ENCODE measurements at regions not wholly inside any gene's neighbourhood (a gene's known extent, or its start where the extent isn't known, plus 50 kb on each side); places are given as distances from the start of the nearest gene placed in this dataset.

- no peak for TF ChIP-seq NFIC (IDR thresholded peaks at IDR 0.05)
- no peak for TF ChIP-seq RAD21 (IDR thresholded peaks at IDR 0.05; ENCODE audit: low read depth)
- no peak for TF ChIP-seq CEBPB (IDR thresholded peaks at IDR 0.05)
- TF ChIP-seq REST (IDR thresholded peaks at IDR 0.05; ENCODE audit: low read depth), result no peak
- TF ChIP-seq CREB1 (IDR thresholded peaks at IDR 0.05; ENCODE audit: low read depth), result no peak
- TF ChIP-seq YY1 (IDR thresholded peaks at IDR 0.05; ENCODE audit: low read depth), result no peak
- no peak for TF ChIP-seq EP300 (IDR thresholded peaks at IDR 0.05; ENCODE audit: borderline replicate concordance)
- no peak for TF ChIP-seq USF1 (IDR thresholded peaks at IDR 0.05)
- TF ChIP-seq FOXM1 (IDR thresholded peaks at IDR 0.05; ENCODE audit: borderline replicate concordance, low read depth), result no peak
- no peak for TF ChIP-seq EGR1 (IDR thresholded peaks at IDR 0.05)
Measured at GRCh38 chr4:66489783-66490452, 819.6 kb upstream of the EPHA5 start.
